Neural progenitor cell (in vitro differentiated cells): ENCODE measurements at regions not wholly inside any gene's neighbourhood (a gene's known extent, or its start where the extent isn't known, plus 50 kb on each side); places are given as distances from the start of the nearest gene placed in this dataset.

Experiments used
- EZH2 ChIP-seq: fragments of 200-600 bp; sonication (generic); IDR thresholded peaks from 2 replicates; pipeline ENCODE4 v1.6.1; 2017; ENCODE audit warnings: antibody characterized with exemption, mild to moderate bottlenecking, moderate library complexity
- EZH2phosphoT487 ChIP-seq: fragments of 200-600 bp; sonication (generic); IDR thresholded peaks from 2 replicates; pipeline ENCODE4 v1.6.1; 2017; ENCODE audit warnings: antibody characterized with exemption
- TF ChIP-seq, protein P1 (sequence below): fragments of 200-600 bp; sonication (generic); IDR thresholded peaks from 2 replicates; pipeline ENCODE4 v1.5.1; 2017; ENCODE audit warnings: antibody characterized with exemption, mild to moderate bottlenecking

- TF ChIP-seq, protein P1, sequence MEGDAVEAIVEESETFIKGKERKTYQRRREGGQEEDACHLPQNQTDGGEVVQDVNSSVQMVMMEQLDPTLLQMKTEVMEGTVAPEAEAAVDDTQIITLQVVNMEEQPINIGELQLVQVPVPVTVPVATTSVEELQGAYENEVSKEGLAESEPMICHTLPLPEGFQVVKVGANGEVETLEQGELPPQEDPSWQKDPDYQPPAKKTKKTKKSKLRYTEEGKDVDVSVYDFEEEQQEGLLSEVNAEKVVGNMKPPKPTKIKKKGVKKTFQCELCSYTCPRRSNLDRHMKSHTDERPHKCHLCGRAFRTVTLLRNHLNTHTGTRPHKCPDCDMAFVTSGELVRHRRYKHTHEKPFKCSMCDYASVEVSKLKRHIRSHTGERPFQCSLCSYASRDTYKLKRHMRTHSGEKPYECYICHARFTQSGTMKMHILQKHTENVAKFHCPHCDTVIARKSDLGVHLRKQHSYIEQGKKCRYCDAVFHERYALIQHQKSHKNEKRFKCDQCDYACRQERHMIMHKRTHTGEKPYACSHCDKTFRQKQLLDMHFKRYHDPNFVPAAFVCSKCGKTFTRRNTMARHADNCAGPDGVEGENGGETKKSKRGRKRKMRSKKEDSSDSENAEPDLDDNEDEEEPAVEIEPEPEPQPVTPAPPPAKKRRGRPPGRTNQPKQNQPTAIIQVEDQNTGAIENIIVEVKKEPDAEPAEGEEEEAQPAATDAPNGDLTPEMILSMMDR: no peak
- TF ChIP-seq EZH2phosphoT487: no peak
- TF ChIP-seq EZH2: no peak
These were observed 127.7 kb downstream of the SPRY2 start for GRCh38 chr13:80213201-80213600.
